ENCODE measurements at regions not wholly inside any gene's neighbourhood (a gene's known extent, or its start where the extent isn't known, plus 50 kb on each side); places are given as distances from the start of the nearest gene placed in this dataset.

DNA sequence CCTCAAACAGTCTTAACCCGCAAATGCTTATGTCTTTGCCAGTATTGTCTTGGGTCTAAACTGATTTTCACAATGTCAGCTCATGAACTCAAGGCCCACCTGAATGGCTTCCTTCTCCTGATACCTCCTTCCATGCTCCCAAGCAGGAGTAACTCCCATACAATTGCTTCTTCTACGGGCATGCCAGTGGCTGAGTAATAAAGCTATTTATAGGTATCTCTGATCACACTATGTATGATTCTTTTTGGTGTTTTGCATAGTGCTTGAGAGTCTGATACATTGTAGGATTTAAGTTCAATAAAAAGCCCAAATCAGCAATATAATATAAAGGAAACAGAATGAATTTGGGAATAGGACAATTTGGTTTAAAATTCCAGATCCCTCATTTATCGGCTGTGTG, 235.0 kb upstream of the DCN start:
- DNase-seq (ENCODE audit: extremely low spot score, insufficient read length, low read depth) (no peak), FAIRE-seq (no peak)

DNA sequence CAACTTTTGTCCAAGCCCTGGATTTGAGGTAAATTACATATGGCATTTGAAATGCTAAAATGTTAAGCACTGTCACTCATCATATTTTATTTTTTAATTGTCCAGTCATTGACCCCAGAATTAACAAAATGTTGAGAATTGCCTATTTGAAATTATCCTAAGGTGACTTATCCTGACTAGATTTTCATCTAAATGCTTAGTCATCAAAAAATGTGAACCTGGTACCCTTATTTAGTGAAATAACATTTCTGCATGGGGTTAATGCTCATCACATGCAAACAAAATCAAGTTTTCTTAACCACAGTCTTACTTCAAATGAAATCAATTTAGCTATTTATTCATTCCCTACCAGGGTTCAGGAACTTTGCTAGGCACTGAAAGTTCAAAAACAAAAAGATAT, 232.0 kb upstream of the DCN start:
- DNase-seq (ENCODE audit: extremely low spot score, insufficient read length, low read depth) (no peak), FAIRE-seq (no peak)

DNA sequence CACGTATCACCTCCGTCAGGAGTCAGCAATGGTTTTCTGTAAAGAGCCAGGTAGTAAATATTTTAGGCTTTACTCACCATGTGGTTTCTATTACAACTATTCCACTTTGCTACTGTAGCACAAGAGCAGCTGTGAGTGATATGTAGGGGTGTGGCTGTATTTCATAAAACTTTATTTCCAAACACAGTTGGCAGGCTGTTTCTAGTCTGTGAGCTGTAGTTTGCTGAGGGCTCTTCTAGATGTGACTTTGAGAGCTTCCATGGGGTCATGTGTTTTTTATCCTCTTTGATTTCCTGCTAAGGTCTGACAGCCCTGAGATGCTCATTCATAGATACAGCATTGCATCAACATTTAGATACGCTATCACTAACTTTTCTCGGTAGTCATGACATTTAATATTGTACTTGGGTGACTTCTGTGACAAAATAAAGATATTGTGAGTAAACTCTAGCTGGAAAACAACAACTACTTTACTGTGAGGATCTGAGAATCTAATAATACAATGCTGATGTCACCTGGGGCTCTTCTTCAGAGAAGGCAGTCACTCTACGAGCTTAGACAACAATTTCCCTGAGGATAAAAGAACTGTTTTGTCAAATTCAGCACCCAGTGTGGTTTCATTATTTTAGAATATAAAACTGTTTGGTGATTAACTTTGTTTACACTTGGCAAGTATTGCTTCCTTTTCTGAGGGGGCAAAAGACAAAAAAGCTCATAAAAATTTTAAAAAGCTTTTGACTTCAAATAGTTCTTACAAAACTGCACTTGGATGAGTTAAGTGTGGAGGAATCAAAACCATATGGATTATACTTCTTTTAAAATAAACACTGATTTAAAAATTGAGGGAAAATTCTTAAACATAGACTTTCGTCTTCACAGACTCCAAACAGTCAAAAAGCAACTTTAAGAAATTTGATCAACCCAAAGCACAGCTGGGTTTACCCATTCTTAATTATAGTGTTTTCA, 231.2 kb upstream of the DCN start:
- FAIRE-seq (no peak), DNase-seq (ENCODE audit: extremely low spot score, insufficient read length, low read depth) (no peak)

DNA sequence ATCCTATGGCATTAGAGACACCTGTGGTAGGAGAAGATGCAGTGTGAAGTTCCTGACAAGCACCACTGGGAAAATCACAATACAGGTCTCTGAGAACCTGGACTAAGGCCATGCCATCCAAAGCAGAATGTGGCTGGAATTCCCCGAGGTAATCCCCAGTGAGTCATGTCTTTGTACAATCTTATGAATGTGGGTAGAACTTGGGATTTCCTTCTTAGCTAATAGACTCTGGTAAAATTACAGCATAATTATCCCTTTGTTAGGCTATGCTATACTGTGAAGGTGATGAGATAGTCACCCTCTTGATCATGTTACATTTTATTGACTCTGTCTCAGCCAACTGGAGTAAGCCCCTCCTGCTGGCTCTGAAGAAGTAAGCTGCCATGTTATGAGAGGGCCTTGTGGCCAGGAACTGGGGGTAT, 224.3 kb upstream of the DCN start:
- FAIRE-seq (peak; percentile 31), DNase-seq (ENCODE audit: extremely low spot score, insufficient read length, low read depth) (no peak)

DNA sequence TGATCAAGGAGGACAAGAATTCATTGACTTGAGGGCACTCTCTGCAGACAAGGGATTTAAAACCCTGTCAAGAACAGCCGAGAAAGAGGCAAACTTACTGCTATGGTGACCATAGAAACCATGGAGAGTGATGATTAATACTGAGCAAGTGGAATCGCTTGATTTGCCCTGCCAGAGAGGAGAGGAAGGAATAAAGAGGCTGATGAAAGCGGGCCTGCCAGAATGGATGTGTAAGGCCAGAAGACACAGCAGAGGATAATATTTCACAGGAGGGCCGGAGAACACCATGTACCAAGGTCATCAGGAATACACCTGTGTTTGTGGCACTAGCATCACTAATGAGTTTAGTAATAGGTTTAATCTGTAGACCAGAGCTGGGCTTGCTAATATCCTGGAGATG, 221.8 kb upstream of the DCN start:
- no peak for DNase-seq (ENCODE audit: extremely low spot score, insufficient read length, low read depth)
- FAIRE-seq = no peak

DNA sequence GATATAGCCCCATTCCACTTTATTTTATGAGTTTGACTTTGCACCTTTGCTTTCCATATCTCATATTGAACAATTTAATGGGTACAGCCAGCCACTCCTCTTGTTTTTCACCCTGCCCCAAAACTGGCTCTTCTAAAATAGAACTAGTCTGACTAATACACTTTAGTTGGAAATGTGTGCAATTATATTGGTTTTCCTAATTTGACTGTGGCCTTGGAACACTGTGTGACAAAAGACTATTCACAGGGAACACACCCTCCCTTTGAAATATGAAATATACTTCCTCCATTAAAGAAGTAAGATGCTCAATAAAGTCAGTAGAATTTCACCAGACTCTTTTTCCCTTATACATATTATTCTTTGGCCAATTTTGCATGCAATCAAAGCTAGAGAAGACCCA, 218.6 kb upstream of the DCN start:
- no peak for DNase-seq (ENCODE audit: extremely low spot score, insufficient read length, low read depth)
- FAIRE-seq = no peak

DNA sequence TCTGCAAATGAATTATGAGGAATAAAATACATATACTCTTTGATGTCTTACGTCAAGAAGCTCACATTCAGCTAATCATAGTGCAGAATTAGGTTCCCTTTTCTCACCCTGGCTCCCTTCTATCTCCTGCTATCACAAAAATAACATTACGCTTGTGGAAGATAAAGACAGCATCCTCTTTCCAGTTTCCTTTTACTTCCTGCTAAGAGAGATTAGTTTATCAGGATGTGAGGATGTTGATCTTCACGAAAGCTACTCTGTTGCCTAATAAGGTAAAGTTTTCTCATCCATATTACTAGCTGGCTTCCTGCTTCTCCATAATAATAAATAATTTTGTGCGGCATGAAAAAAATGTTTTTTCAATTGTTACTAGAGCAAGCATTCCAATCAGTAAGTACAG, 217.7 kb upstream of the DCN start:
- FAIRE-seq (no peak), DNase-seq (ENCODE audit: extremely low spot score, insufficient read length, low read depth) (no peak)

DNA sequence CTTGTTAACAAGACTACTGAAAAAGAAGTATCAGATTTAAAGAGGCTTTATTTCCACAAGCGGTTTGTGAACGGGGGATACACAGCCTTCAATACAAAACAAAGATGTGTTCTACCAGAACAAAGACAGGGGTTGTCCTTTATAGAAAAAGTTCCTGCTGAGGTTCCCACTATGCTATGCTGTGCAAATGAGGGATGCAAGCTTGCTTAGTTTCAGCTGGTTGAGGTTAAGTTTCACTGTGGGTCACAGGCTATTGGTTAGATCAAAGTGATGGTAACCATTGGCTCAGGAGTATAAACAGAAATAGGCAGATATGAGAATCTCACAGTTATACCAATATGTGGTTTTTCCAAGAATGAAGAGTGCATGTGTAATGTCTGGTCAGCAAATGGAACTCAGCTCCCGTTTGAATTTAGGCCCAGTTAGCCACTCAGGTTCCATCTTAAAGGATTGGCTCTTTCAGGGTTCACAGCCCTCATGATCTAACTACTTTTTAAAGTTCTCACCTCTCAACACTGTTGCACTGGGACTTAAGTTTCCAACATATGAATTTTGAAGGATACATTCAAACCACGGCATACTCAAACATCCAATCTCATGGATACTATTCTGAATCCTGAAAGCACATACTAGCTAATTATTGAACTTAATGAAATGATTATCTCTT, 215.4 kb upstream of the DCN start:
- DNase-seq (ENCODE audit: extremely low spot score, insufficient read length, low read depth) (no peak), FAIRE-seq (no peak)

DNA sequence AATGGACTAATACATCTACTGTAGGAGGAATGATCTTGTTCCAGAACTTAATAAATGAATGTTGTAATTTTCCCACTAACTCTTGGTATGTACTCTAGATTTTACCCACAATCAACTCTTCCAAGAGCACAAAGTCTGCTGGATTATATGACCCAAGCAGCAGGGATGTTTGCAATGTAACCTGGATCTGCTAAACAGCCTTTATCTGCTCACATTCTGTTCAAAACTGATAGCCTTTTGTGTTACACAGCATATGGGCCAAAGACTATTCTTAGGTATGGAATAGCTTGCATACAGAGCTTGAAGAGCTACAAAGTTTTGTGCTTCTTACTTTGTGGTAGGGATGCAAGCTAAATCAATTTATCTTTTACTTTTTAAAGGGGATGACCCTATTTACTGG, 213.7 kb upstream of the DCN start:
- DNase-seq (ENCODE audit: extremely low spot score, insufficient read length, low read depth) (no peak), FAIRE-seq (no peak)

DNA sequence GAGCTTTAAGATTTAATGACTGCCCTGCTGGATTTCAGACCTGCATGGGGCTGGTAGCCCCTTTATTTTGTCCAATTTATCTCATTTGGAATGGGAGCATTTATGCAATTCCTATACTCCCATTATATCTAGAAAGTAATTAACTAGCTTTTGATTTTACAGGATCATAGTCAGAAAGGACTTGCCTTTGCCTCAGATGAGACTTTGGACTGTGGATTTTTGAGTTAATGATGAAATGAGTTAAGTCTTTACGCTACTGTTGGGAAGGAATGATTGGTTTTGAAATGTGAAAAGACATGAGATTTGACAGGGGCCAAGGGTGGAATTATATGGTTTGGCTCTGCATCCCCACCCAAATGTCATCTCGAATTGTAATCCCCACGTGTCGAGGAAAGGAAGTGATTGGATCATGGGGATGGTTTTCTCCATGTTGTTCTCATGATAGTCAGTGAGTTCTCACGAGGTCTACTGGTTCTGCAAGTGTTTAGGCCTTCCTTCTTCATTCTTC, 213.1 kb upstream of the DCN start:
- no peak for DNase-seq (ENCODE audit: extremely low spot score, insufficient read length, low read depth)
- no peak for FAIRE-seq

DNA sequence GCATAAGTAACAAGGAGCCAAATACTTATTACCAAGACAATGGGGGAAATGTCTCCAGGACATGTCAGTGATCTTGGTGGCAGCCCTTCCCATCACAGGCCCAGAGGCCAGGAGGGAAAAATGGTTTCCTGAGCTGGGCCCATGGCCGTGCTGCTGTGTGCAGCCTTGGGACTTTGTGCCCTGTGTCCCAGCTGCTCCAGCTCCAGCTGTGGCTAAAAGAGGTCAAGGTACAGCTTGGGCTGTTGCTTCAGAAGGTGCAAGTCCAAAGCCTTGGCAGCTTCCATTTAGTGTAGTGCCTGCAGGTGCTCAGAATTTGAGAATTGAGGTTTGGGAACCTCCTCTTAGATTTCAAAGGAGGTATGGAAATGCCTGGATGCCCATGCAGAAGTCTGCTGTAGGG, 212.3 kb upstream of the DCN start:
- DNase-seq (ENCODE audit: extremely low spot score, insufficient read length, low read depth) = no peak
- no peak for FAIRE-seq

DNA sequence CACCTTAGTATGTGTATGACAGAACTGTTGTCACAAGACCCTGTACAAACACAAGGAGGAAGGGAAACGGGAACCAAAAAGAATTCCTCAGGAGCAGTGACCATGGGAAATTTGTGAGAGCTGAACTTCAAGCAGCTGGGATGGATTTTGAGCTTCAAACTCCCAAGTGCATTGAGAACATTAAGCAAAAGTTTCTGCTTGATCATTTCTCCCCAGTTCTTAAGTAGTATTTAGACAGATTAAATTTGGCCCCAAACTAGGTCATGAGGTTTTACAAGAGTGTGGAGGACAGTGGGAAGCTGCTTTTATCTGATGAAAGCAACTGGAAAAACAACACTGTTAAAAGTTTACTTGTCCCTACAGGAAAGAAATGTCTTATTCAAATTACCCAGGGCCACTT, 206.0 kb upstream of the DCN start:
- FAIRE-seq (no peak), DNase-seq (ENCODE audit: extremely low spot score, insufficient read length, low read depth) (no peak)

DNA sequence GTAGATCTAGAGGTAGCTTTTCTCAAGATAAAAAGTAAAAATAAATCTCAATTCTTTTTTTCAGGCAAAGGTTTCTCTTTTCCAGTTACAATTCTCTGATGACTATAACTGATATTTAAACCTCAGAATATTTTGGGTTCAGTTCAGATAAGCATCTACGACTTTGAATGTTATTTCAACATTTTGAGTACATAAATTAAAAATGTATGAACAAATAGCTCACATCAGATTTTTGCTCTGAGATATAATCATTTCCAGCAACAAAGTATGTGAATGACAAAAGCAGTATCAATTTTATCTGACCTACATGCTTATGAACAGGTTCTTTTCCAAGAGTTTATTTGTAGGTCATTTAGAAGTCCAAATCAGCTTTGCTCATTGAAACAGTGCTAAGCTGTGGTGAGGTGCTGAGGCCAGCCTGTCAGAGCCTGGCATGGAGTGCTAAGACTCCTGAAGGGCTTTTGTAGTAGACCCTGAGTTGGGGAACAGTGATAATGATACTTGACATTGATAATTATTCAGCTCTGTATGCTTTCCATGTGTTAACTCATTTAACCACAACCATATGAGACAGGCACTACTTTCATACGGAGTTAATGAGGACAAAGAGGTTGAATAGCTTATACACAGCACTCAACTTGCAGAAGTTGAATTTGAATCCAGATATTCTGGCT, 205.0 kb upstream of the DCN start:
- no peak for DNase-seq (ENCODE audit: extremely low spot score, insufficient read length, low read depth)
- no peak for FAIRE-seq

DNA sequence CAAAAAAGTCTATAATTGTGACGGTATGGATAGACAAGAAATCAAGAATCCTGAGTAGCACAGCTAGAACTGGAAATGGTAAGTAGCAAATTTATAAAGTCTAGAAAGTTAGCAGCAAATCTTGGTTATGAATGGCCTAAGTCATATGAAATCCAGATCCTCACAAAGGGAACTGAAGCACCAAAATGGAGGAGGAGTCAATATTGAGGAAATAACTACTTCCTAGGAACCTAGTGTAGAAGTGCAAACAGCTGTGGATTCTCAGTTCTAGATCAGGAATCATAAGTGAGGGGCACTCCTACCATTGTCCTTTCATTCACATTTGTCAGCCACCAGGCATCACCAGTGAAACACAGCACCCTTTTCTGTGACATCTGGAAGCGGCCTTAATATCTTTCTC, 202.2 kb upstream of the DCN start:
- no peak for FAIRE-seq

DNA sequence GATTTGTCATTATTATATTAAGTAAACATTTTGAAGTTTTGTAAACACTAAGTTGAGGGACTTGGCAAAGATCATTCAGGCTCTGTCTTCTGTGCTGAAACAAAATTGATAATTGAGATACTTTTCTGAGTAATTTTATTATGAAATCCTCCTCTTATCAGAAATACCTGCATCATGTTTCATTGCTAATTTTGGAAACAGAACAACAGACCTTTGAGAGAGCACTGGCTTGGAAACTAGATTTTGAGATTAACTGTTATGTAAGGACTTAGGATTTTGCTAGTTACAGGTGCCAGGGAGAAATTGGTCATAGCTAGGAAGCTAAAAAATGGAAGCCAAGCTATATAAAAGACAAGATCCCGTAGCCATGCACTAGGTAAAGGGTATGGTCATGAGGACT, 201.7 kb upstream of the DCN start:
- DNase-seq (ENCODE audit: extremely low spot score, insufficient read length, low read depth) (no peak), FAIRE-seq (no peak)

More for the DNA sequence above, 202.2 kb upstream of the DCN start:
- no peak for DNase-seq (ENCODE audit: extremely low spot score, insufficient read length, low read depth)

DNA sequence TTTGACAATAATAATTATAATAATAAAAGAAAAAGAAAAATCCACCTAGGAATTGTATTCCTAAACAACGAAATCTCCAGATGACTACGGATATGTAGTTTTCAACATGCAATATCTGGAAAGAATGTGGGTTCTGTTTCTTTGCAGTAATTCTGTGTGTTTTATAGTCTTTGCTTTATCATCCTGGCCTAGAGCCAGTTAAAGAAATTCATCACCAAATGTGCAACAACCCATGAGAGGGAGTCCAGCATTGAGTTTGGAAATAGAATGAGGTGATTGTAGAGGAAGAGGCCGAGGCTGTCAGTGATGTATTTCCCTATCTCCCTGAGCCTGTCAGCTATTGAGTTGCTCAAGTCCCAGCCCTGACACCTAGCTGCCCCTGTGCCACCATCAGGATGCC, 200.5 kb upstream of the DCN start:
- FAIRE-seq (no peak), DNase-seq (ENCODE audit: extremely low spot score, insufficient read length, low read depth) (no peak)

DNA sequence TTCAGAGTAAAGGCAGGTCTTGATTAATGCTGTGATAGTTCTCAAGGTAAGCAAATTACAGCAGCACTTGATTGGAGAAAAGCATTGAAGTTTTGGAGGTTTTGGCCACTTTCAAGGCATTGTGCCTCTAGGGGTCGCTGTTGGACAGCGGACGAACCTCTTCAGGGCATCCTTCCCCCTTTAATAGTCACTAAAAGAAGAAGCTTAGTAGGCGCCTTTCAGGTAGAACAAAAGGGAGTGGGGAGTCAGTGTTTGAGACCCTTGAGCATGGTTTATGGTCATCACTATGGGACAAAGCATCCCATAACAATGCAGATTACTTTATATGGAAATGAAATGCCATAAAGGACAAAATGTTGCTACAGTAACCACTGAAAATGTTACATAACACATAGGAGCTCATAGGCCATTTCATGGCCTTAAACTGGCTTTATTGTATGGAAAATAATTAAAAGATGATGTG, 199.5 kb upstream of the DCN start:
- FAIRE-seq = peak; percentile 93
- DNase-seq (ENCODE audit: extremely low spot score, insufficient read length, low read depth) = no peak

DNA sequence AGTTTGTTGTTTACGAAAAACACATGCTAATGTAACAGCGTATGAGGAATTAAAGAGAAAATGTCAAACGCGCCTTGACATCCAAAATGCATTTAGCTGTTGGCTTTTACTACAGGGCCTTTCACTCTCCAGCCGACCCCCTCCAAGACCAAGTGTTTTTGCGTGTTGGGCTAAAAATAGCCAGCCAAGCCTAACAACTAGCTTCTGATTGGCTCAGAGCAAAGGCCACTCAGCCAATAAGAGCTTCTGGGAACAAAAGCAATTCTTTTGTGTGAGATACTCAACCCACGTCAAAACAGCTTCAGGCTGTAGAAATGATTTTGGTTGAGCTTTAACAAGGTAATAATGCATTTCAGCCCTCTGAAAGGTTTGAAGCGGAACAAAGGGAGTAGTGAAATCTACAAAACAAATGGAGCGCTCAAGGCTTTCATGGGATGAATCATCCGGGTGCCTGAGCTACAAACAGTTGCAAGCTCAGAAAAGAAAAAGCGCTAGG, 198.7 kb upstream of the DCN start:
- peak; percentile 66 for FAIRE-seq
- no peak for DNase-seq (ENCODE audit: extremely low spot score, insufficient read length, low read depth)

DNA sequence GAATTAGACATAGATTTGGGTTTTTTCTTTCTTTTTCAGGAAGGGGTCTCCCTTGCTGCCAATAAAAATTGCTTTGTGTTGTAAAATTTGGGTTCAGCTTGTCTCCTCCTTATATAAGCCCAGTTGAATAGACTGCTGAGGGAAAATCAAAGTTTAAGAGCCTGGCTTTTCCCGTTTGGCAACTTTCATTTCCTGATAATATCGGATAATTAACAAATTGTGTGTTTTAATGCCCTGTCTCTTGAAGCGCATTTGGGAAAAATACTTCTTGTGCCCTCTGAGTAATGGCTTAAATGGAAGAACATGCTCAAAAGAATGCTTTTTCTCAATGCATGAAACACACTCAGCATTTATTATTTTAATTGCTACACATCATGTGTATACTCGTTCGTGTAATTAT, 198.0 kb upstream of the DCN start:
- no peak for FAIRE-seq
- no peak for DNase-seq (ENCODE audit: extremely low spot score, insufficient read length, low read depth)

DNA sequence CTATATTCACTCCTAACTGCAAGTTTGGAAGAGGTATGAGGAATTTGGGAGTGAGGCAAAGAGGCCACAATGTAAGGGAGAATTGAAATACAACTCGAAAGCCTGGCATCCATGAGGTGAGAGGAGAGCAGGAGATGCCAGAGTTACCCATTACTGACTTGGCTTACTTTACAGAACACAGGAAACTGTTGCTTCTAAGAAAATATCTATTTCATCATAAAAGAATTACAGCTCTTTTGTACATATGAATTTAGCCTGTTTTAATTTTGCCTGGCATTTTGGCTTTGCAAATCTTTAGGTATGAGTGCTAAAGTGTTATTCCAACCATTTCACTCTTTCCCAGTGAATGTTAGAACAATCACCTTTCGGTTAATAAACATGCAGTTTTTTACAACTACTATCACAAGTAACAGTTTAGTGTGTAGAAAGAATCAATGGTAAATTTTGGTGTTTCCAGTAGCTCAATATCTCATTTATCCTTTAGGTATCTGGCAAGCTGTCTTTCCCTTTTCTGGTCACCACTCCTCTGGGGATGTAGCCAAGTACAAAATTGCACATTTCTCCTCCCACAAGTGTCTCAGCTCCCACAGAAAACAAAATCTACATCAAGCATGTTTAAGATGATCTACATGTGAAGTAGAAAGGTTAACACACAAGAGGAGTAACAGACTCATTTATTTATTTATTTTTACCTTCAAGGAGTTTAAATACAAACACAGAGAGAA, 196.6 kb upstream of the DCN start:
- no peak for DNase-seq (ENCODE audit: extremely low spot score, insufficient read length, low read depth)
- no peak for FAIRE-seq
